HCT116 (cell line): ENCODE measurements at regions not wholly inside any gene's neighbourhood (a gene's known extent, or its start where the extent isn't known, plus 50 kb on each side); places are given as distances from the start of the nearest gene placed in this dataset.

Experiments
- ATAC-seq: fragments of 200-7000 bp; cut with Tn5 transposase; 2 replicates; pipeline ENCODE4 v1.9.1; 2020; ENCODE audit warnings: mild to moderate bottlenecking, moderate library complexity
- BruUV-seq: library from RNA; stranded (reverse); fragments of 400-500 nt; replicated peaks from 2 replicates; lab custom pipeline; 2021; lab: Mats Ljungman, UMichigan
- CTCF ChIA-PET: fragments of 300-600 bp; sonication (Branson Sonifier 250); formaldehyde crosslinking; loops from one replicate; lab custom pipeline; 2021; ENCODE audit warnings: antibody characterized with exemption; lab: Charles Lee
- POLR2A ChIA-PET: fragments of 300-600, 350-600 bp; sonication (Branson Sonifier 250); formaldehyde crosslinking; loops from one replicate; lab custom pipeline; 2021; ENCODE audit warnings: antibody characterized with exemption; lab: Charles Lee
- RAD21 ChIA-PET, 2 experiments: fragments of 300-600 bp; sonication (Branson Sonifier 250); formaldehyde crosslinking; loops; one replicate each; lab custom pipeline; 2023; ENCODE audit warnings: low total read pairs in 2 of 2; ENCODE audit not compliant: uncharacterized antibody in 2 of 2, unreplicated experiment in 2 of 2, low non-redundant PET in 1 of 2; lab: Charles Lee
- DNase-seq: peaks from one replicate; pipeline ENCODE4 v3.0.0-alpha.2; 2010; ENCODE audit warnings: low read depth, low spot score
- H2AFZ ChIP-seq: fragments of 200-600 bp; shearing (Covaris generic), sonication (generic); 2 replicates; pipeline ENCODE4 v1.6.1; 2017; ENCODE audit warnings: low read depth, mixed run types, mixed read lengths, antibody characterized with exemption, low read length; ENCODE audit not compliant: poor library complexity, severe bottlenecking
- H3K27ac ChIP-seq: 2 replicates; pipeline ENCODE4 v1.5.1; 2012; ENCODE audit warnings: low read depth, low read length
- H3K27me3 ChIP-seq: fragments of 200-600 bp; sonication (generic); 2 replicates; pipeline ENCODE4 v1.6.1; 2016; ENCODE audit warnings: mixed run types, low read length, mixed read lengths; ENCODE audit not compliant: insufficient read depth
- H3K36me3 ChIP-seq, 2 experiments: fragments of 200-500 bp in 1 of 2; fragments of 200-600 bp in 1 of 2; sonication (Bioruptor generic) in 1 of 2; sonication (generic) in 1 of 2; 2 replicates each; pipeline versions ENCODE4 v1.5.1 to v1.6.1; 2014 to 2016; ENCODE audit warnings: low read length in 2 of 2, inconsistent platforms in 1 of 2, mixed read lengths in 1 of 2, mixed run types in 1 of 2; ENCODE audit not compliant: insufficient read depth in 2 of 2, control insufficient read depth in 1 of 2
- H3K4me1 ChIP-seq, 2 experiments: fragments of 200-600 bp in 1 of 2; sonication (generic) in 1 of 2; 2 replicates each; pipeline versions ENCODE4 v1.5.1 to v1.6.1; 2012 to 2017; ENCODE audit warnings: low read length in 2 of 2, inconsistent platforms in 1 of 2, mild to moderate bottlenecking in 1 of 2, mixed read lengths in 1 of 2, mixed run types in 1 of 2, moderate library complexity in 1 of 2; ENCODE audit not compliant: insufficient read depth in 2 of 2, control insufficient read depth in 1 of 2
- H3K4me2 ChIP-seq: fragments of 200-600 bp; sonication (generic); 2 replicates; pipeline ENCODE4 v1.6.1; 2017; ENCODE audit warnings: mixed run types, low read length, mixed read lengths
- H3K4me3 ChIP-seq, 2 experiments: fragments of 200-600 bp in 1 of 2; sonication (generic) in 1 of 2; replicated peaks in 1 of 2; 2 replicates each; pipeline ENCODE4 v1.5.1; 2011 to 2016; ENCODE audit warnings: low read length in 2 of 2, control low read depth in 1 of 2, low read depth in 1 of 2, mild to moderate bottlenecking in 1 of 2, mixed read lengths in 1 of 2, mixed run types in 1 of 2
- H3K79me2 ChIP-seq: fragments of 200-600 bp; sonication (generic); 2 replicates; pipeline ENCODE4 v1.6.1; 2017; ENCODE audit warnings: mild to moderate bottlenecking, mixed run types, low read length, moderate library complexity, mixed read lengths; ENCODE audit not compliant: insufficient read depth
- H3K9ac ChIP-seq: fragments of 200-600 bp; sonication (generic); 2 replicates; pipeline ENCODE4 v1.6.1; 2016; ENCODE audit warnings: low read length, mixed read lengths
- H3K9me2 ChIP-seq: fragments of 200-600 bp; sonication (generic), shearing (Covaris generic); 2 replicates; pipeline ENCODE4 v1.6.1; 2017; ENCODE audit warnings: mixed run types, mild to moderate bottlenecking, moderate library complexity; ENCODE audit not compliant: insufficient read depth
- H3K9me3 ChIP-seq, 2 experiments: fragments of 200-500 bp in 1 of 2; fragments of 200-600 bp in 1 of 2; sonication (Bioruptor generic) in 1 of 2; sonication (generic) in 1 of 2; 2 replicates each; pipeline ENCODE4 v1.6.1; 2014 to 2017; ENCODE audit warnings: low read length in 2 of 2, mixed read lengths in 2 of 2, inconsistent platforms in 1 of 2, low read depth in 1 of 2, mild to moderate bottlenecking in 1 of 2, mixed run types in 1 of 2, moderate library complexity in 1 of 2; ENCODE audit not compliant: control insufficient read depth in 1 of 2, insufficient read depth in 1 of 2
- H4K20me1 ChIP-seq: fragments of 200-600 bp; sonication (generic), shearing (Covaris generic); 2 replicates; pipeline ENCODE4 v1.6.1; 2017; ENCODE audit warnings: mixed run types, mild to moderate bottlenecking, moderate library complexity; ENCODE audit not compliant: insufficient read depth
- CBX3 ChIP-seq: IDR thresholded peaks from 2 replicates; pipeline ENCODE4 v1.6.1; 2012; ENCODE audit warnings: low read depth
- CEBPB ChIP-seq: IDR thresholded peaks from 2 replicates; pipeline ENCODE4 v1.6.1; 2012; ENCODE audit warnings: low read depth
- EGR1 ChIP-seq: IDR thresholded peaks from 2 replicates; pipeline ENCODE4 v1.6.1; 2012; ENCODE audit warnings: low read depth
- ELF1 ChIP-seq: IDR thresholded peaks from 2 replicates; pipeline ENCODE4 v1.6.1; 2012; ENCODE audit warnings: low read depth, borderline replicate concordance
- EZH2 ChIP-seq: fragments of 200-600 bp; sonication (generic); IDR thresholded peaks from 2 replicates; pipeline ENCODE4 v1.6.1; 2017; ENCODE audit warnings: antibody characterized with exemption, mixed run types
- EZH2phosphoT487 ChIP-seq: fragments of 200-600 bp; IDR thresholded peaks from 2 replicates; pipeline ENCODE4 v1.6.1; 2018; ENCODE audit warnings: antibody characterized with exemption, borderline replicate concordance
- FOSL1 ChIP-seq: IDR thresholded peaks from 2 replicates; pipeline ENCODE4 v1.6.1; 2012; ENCODE audit warnings: low read depth
- POLR2AphosphoS5 ChIP-seq: IDR thresholded peaks from 2 replicates; pipeline ENCODE4 v1.6.1; 2011; ENCODE audit warnings: mild to moderate bottlenecking, low read depth, low read length, moderate library complexity
- RAD21 ChIP-seq: IDR thresholded peaks from 2 replicates; pipeline ENCODE4 v1.6.1; 2012; ENCODE audit warnings: low read depth, mild to moderate bottlenecking
- SIN3A ChIP-seq: IDR thresholded peaks from 2 replicates; pipeline ENCODE4 v1.6.1; 2012; ENCODE audit warnings: low read depth
- SP1 ChIP-seq: IDR thresholded peaks from 2 replicates; pipeline ENCODE4 v1.6.1; 2012; ENCODE audit warnings: low read depth
- YY1 ChIP-seq: IDR thresholded peaks from 2 replicates; pipeline ENCODE4 v1.6.1; 2011; ENCODE audit warnings: low read length, low read depth, moderate library complexity, mild to moderate bottlenecking; ENCODE audit not compliant: insufficient replicate concordance; ENCODE audit errors: extremely low read depth
- ZFX ChIP-seq: fragments of 450-650 bp; IDR thresholded peaks from 2 replicates; pipeline ENCODE4 v1.6.1; 2017
- intact Hi-C: fragments of 100-400 bp; cut with micrococcal nuclease; formaldehyde crosslinking; loops from 2 replicates; pipeline ENCODE4 v1.10.0; 2022
- TF ChIP-seq, protein P1 (sequence below): IDR thresholded peaks from 2 replicates; pipeline ENCODE4 v1.6.1; 2012
- TF ChIP-seq, protein P2 (sequence below): IDR thresholded peaks from 2 replicates; pipeline ENCODE4 v1.6.1; 2011; ENCODE audit warnings: mild to moderate bottlenecking, low read length, moderate library complexity; ENCODE audit not compliant: insufficient replicate concordance; ENCODE audit errors: extremely low read depth
- TF ChIP-seq, protein P3 (sequence below): IDR thresholded peaks from 2 replicates; pipeline ENCODE4 v1.6.1; 2012; ENCODE audit warnings: low read depth
- TF ChIP-seq, protein P4 (sequence below): IDR thresholded peaks from 2 replicates; pipeline ENCODE4 v1.6.1; 2012

DNA sequence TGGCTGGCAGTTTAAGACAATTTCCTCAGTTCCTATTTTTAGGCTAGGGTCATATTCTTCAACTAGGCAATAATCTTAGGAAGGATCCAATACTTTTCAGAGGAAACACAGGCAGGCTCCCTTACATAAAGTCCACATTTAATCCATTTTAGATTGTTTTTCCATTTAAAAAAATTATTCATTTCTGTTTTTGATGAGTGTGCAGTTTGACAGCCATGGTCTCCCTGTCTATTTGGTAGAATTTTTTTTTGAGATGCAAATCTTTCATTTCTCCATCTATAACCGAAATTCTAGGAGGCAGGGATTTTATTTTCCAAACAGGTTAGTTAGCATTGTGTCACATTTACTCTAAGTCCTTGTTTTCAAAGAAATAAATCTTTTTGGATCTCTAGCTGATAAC lies 326.8 kb downstream of the PPP4R3C start:
- Histone ChIP-seq H4K20me1 (no peaks in the 10 kb centered on the region), H3K4me3 (no peak overlapping the region), H3K27me3 (no peaks in the 10 kb centered on the region), H3K4me2 (no peak overlapping the region), H3K9me3 (no peaks in the 10 kb centered on the region), H3K79me2 (no peaks in the 10 kb centered on the region), H3K27ac (no peak overlapping the region), H3K9me2 (no peaks in the 10 kb centered on the region), H2AFZ (no peak overlapping the region), H3K9ac (no peak overlapping the region), H3K36me3 (no peaks in the 10 kb centered on the region), H3K4me1 (no peaks in the 10 kb centered on the region)
- TF ChIP-seq YY1 (no peak), EGR1 (no peak), EZH2phosphoT487 (no peak), CEBPB (no peak), POLR2AphosphoS5 (no peak), ELF1 (no peak), FOSL1 (no peak), RAD21 (no peak), ZFX (no peak), EZH2 (no peak), SIN3A (no peak), CBX3 (no peak), SP1 (no peak)
- TF ChIP-seq, protein P1, sequence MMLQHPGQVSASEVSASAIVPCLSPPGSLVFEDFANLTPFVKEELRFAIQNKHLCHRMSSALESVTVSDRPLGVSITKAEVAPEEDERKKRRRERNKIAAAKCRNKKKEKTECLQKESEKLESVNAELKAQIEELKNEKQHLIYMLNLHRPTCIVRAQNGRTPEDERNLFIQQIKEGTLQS = no peak
- TF ChIP-seq, protein P2, sequence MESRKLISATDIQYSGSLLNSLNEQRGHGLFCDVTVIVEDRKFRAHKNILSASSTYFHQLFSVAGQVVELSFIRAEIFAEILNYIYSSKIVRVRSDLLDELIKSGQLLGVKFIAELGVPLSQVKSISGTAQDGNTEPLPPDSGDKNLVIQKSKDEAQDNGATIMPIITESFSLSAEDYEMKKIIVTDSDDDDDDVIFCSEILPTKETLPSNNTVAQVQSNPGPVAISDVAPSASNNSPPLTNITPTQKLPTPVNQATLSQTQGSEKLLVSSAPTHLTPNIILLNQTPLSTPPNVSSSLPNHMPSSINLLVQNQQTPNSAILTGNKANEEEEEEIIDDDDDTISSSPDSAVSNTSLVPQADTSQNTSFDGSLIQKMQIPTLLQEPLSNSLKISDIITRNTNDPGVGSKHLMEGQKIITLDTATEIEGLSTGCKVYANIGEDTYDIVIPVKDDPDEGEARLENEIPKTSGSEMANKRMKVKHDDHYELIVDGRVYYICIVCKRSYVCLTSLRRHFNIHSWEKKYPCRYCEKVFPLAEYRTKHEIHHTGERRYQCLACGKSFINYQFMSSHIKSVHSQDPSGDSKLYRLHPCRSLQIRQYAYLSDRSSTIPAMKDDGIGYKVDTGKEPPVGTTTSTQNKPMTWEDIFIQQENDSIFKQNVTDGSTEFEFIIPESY = no peak
- TF ChIP-seq, protein P3, sequence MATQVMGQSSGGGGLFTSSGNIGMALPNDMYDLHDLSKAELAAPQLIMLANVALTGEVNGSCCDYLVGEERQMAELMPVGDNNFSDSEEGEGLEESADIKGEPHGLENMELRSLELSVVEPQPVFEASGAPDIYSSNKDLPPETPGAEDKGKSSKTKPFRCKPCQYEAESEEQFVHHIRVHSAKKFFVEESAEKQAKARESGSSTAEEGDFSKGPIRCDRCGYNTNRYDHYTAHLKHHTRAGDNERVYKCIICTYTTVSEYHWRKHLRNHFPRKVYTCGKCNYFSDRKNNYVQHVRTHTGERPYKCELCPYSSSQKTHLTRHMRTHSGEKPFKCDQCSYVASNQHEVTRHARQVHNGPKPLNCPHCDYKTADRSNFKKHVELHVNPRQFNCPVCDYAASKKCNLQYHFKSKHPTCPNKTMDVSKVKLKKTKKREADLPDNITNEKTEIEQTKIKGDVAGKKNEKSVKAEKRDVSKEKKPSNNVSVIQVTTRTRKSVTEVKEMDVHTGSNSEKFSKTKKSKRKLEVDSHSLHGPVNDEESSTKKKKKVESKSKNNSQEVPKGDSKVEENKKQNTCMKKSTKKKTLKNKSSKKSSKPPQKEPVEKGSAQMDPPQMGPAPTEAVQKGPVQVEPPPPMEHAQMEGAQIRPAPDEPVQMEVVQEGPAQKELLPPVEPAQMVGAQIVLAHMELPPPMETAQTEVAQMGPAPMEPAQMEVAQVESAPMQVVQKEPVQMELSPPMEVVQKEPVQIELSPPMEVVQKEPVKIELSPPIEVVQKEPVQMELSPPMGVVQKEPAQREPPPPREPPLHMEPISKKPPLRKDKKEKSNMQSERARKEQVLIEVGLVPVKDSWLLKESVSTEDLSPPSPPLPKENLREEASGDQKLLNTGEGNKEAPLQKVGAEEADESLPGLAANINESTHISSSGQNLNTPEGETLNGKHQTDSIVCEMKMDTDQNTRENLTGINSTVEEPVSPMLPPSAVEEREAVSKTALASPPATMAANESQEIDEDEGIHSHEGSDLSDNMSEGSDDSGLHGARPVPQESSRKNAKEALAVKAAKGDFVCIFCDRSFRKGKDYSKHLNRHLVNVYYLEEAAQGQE = no peak
- TF ChIP-seq, protein P4, sequence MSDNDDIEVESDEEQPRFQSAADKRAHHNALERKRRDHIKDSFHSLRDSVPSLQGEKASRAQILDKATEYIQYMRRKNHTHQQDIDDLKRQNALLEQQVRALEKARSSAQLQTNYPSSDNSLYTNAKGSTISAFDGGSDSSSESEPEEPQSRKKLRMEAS = no peak
- ChIA-PET CTCF (no interaction called here), POLR2A (no interaction called here), RAD21 (no interaction called here)
- no peak for ATAC-seq
- DNase-seq = no peak
- no TSS peak for BruUV-seq
- intact Hi-C loops = no loop called here
